Mesendoderm (in vitro differentiated cells): ENCODE measurements at regions not wholly inside any gene's neighbourhood (a gene's known extent, or its start where the extent isn't known, plus 50 kb on each side); places are given as distances from the start of the nearest gene placed in this dataset.

Source experiments
- DNase-seq: peaks from one replicate; pipeline ENCODE4 v3.0.0; 2013
- H2AK5ac ChIP-seq: 2 replicates; pipeline ENCODE4 v1.6.1; 2013; ENCODE audit warnings: low read length, inconsistent platforms
- H2BK120ac ChIP-seq: 2 replicates; pipeline ENCODE4 v1.6.1; 2013; ENCODE audit warnings: low read depth, mild to moderate bottlenecking, low read length, moderate library complexity, mixed read lengths
- H2BK15ac ChIP-seq: replicated peaks from 2 replicates; pipeline ENCODE4 v1.6.1; 2013; ENCODE audit warnings: low read depth, mild to moderate bottlenecking, moderate library complexity
- H2BK5ac ChIP-seq: 2 replicates; pipeline ENCODE4 v1.6.1; 2013; ENCODE audit warnings: low read length, inconsistent platforms
- H3K18ac ChIP-seq: 2 replicates; pipeline ENCODE4 v1.6.1; 2013; ENCODE audit warnings: mild to moderate bottlenecking, low read length, mixed read lengths
- H3K23ac ChIP-seq: one replicate; pipeline ENCODE4 v1.6.1; 2013; ENCODE audit warnings: low read length
- H3K27ac ChIP-seq: 2 replicates; pipeline ENCODE4 v1.5.1; 2013; ENCODE audit warnings: low read depth, mild to moderate bottlenecking, inconsistent platforms, low read length, moderate library complexity
- H3K27me3 ChIP-seq: 2 replicates; pipeline ENCODE4 v1.6.1; 2013; ENCODE audit warnings: low read length, control low read depth, mild to moderate bottlenecking, inconsistent platforms; ENCODE audit not compliant: insufficient read depth, poor library complexity
- H3K36me3 ChIP-seq: 2 replicates; pipeline ENCODE4 v1.6.1; 2013; ENCODE audit warnings: low read length, inconsistent platforms; ENCODE audit not compliant: control insufficient read depth, insufficient read depth
- H3K4ac ChIP-seq: one replicate; pipeline ENCODE4 v1.6.1; 2013; ENCODE audit warnings: low read depth, mild to moderate bottlenecking, low read length, moderate library complexity
- H3K4me1 ChIP-seq: 2 replicates; pipeline ENCODE4 v1.6.1; 2013; ENCODE audit warnings: low read depth, low read length, inconsistent platforms; ENCODE audit not compliant: control insufficient read depth
- H3K4me2 ChIP-seq: 2 replicates; pipeline ENCODE4 v1.6.1; 2013; ENCODE audit warnings: low read length
- H3K4me3 ChIP-seq: 2 replicates; pipeline ENCODE4 v1.5.1; 2013; ENCODE audit warnings: mild to moderate bottlenecking, low read length
- H3K56ac ChIP-seq: one replicate; pipeline ENCODE4 v1.6.1; 2013; ENCODE audit warnings: low read length
- H3K79me1 ChIP-seq: 2 replicates; pipeline ENCODE4 v1.6.1; 2013; ENCODE audit warnings: low read length, inconsistent platforms
- H3K79me2 ChIP-seq: 2 replicates; pipeline ENCODE4 v1.6.1; 2013; ENCODE audit warnings: mild to moderate bottlenecking, low read length; ENCODE audit not compliant: control insufficient read depth, insufficient read depth
- H3K9ac ChIP-seq: 2 replicates; pipeline ENCODE4 v1.6.1; 2013; ENCODE audit warnings: low read length, inconsistent platforms
- H4K5ac ChIP-seq: one replicate; pipeline ENCODE4 v1.6.1; 2013; ENCODE audit warnings: low read length
- H4K8ac ChIP-seq: one replicate; pipeline ENCODE4 v1.6.1; 2013; ENCODE audit warnings: low read depth, mild to moderate bottlenecking, control low read depth, low read length, moderate library complexity
- WGBS: extraction: QIAGEN DNeasy Blood & Tissue Kit; methylation state at CpG from one replicate; pipeline ENCODE4 v1.1.7; 2013; ENCODE audit warnings: low lambda C conversion rate, missing lambda C conversion rate; ENCODE audit not compliant: insufficient coverage; ENCODE audit errors: extremely low coverage; 5-methylcytosine and 5-hydroxymethylcytosine counted together

DNA sequence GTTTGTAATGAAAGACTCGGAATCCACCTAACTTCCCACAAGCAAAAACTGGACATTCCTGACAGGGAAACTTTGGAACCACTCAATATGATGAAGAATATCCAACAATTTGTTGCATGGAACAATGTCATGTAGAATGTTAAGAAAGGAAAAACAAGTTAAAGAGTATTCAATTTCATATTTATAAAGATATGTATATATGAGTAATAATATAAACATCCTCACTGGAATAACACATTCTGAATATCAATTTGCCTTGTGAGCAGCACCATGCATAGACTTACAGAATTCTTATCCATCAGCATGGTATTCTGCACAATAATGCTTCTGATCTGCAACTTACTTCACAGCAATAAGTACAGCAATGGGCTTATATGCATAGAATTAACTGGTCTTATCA, 650.3 kb downstream of the SEMA5A start:
- DNase-seq: no peak
- Histone ChIP-seq H3K79me1 (no peaks in the 10 kb centered on the region), H3K4me2 (no peak overlapping the region), H3K56ac (no peak overlapping the region), H2AK5ac (no peak overlapping the region), H4K8ac (no peak overlapping the region), H3K27me3 (no peaks in the 10 kb centered on the region), H3K18ac (no peak overlapping the region), H3K4me1 (no peaks in the 10 kb centered on the region), H3K4me3 (no peak overlapping the region), H4K5ac (no peak overlapping the region), H3K9ac (no peak overlapping the region), H2BK120ac (no peak overlapping the region), H2BK15ac (no peak overlapping the region), H3K27ac (no peak overlapping the region), H3K36me3 (no peaks in the 10 kb centered on the region), H3K4ac (no peak overlapping the region), H2BK5ac (no peak overlapping the region), H3K79me2 (no peaks in the 10 kb centered on the region), H3K23ac (no peak overlapping the region)
- WGBS: no CpG with 5 or more reads among the region's 1 CpG

DNA sequence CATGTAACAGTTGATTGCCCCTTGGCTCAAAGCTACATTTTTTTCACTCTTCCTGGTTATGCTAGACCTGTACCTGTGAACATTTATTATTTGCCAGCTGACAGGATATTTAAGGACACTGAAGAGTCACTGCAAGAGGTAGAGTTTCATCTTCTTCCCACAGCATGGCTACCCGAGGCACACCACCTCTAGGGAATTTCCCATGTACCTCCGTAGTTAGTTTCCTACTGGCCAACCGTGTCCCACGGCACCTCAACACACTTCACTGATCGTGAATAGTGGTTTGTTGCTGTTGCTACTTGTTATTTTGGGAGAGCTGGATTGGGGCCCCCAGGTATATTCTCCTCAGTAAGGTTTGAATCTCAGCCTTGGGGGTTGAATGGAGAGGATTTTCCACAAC, 648.6 kb downstream of the SEMA5A start:
- H2BK5ac ChIP-seq: no peak overlapping the region
- no peak overlapping the region for H3K4ac ChIP-seq
- H2BK120ac ChIP-seq: no peak overlapping the region
- WGBS: no CpG with 5 or more reads among the region's 5 CpGs
- no peak overlapping the region for H2BK15ac ChIP-seq
- no peak overlapping the region for H3K4me2 ChIP-seq
- no peaks in the 10 kb centered on the region for H3K79me1 ChIP-seq
- no peak overlapping the region for H3K56ac ChIP-seq
- DNase-seq: no peak
- H3K23ac ChIP-seq: no peak overlapping the region
- H3K4me3 ChIP-seq: no peak overlapping the region
- no peaks in the 10 kb centered on the region for H3K4me1 ChIP-seq
- no peak overlapping the region for H3K18ac ChIP-seq
- no peaks in the 10 kb centered on the region for H3K79me2 ChIP-seq
- no peak overlapping the region for H3K9ac ChIP-seq
- no peak overlapping the region for H3K27ac ChIP-seq
- H4K8ac ChIP-seq: no peak overlapping the region
- no peak overlapping the region for H4K5ac ChIP-seq
- no peaks in the 10 kb centered on the region for H3K36me3 ChIP-seq
- no peak overlapping the region for H2AK5ac ChIP-seq
- H3K27me3 ChIP-seq: no peaks in the 10 kb centered on the region

DNA sequence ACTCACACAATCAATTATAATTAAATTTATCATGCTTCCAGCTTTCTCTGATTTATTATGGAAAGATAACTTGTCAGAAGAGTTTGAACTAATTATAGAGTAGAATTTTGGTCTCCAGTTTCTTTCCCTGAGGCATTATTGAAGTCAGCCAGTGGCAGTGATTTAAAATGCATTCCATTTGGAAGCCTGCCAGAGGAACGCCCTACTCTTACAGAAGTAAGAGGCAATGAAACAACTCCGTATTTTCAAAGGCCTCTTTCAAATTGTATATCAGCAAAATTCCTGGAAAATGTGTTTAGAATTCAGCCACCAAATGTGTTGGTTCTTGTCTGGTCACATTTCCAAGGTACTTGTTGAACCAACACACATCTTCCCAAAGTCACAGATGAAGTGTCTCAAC, 640.9 kb downstream of the SEMA5A start:
- Histone ChIP-seq H2BK15ac (no peak overlapping the region), H3K4me3 (no peak overlapping the region), H3K56ac (no peak overlapping the region), H4K5ac (no peak overlapping the region), H4K8ac (no peak overlapping the region), H3K79me2 (no peaks in the 10 kb centered on the region), H3K4ac (no peak overlapping the region), H3K27me3 (no peaks in the 10 kb centered on the region), H3K9ac (no peak overlapping the region), H3K36me3 (no peaks in the 10 kb centered on the region), H2BK5ac (no peak overlapping the region), H3K23ac (no peak overlapping the region), H3K79me1 (no peaks in the 10 kb centered on the region), H3K18ac (no peak overlapping the region), H2BK120ac (no peak overlapping the region), H3K4me1 (no peaks in the 10 kb centered on the region), H3K27ac (no peak overlapping the region), H2AK5ac (no peak overlapping the region), H3K4me2 (no peak overlapping the region)
- DNase-seq: no peak
- no CpG with 5 or more reads among the region's 2 CpGs for WGBS

DNA sequence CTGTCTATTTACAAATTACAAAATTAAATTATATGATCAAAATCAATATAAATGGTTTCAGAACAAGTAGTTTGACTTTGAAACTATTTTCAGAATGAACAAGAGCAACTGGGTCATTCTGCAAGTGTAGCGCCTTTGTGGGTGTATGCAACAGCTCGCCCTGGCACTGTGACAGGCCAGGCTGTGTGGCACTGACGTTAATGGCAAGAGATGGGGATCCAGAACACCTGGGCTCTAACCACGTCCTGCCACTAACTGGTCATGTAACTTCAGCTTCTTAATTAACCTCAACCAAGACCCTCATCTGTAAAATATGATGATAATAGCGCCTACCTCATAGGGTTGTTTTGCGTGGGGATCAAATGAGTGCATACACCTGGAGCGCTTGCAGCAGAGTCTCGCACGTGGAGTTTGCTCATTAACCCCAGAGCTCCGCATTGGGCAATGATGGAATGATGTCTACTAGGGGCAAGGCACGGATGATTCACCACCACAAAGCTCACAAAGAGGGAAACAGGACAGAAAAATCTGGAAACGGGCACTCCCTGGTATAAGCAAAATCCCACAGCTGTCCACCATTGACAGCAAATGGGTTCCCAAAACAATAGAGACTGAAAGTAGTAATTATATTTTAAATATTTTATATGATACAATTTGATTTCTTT, 639.4 kb downstream of the SEMA5A start:
- Histone ChIP-seq H3K56ac (no peak overlapping the region), H2BK15ac (no peak overlapping the region), H3K79me1 (no peaks in the 10 kb centered on the region), H3K4me2 (no peak overlapping the region), H3K79me2 (no peaks in the 10 kb centered on the region), H3K18ac (no peak overlapping the region), H3K4ac (no peak overlapping the region), H3K4me1 (no peaks in the 10 kb centered on the region), H4K8ac (no peak overlapping the region), H2BK120ac (no peak overlapping the region), H3K4me3 (no peak overlapping the region), H3K23ac (no peak overlapping the region), H2AK5ac (no peak overlapping the region), H3K27ac (no peak overlapping the region), H3K27me3 (no peaks in the 10 kb centered on the region), H3K36me3 (no peaks in the 10 kb centered on the region), H3K9ac (no peak overlapping the region), H2BK5ac (no peak overlapping the region), H4K5ac (no peak overlapping the region)
- no peak for DNase-seq
- WGBS: no CpG with 5 or more reads among the region's 12 CpGs

DNA sequence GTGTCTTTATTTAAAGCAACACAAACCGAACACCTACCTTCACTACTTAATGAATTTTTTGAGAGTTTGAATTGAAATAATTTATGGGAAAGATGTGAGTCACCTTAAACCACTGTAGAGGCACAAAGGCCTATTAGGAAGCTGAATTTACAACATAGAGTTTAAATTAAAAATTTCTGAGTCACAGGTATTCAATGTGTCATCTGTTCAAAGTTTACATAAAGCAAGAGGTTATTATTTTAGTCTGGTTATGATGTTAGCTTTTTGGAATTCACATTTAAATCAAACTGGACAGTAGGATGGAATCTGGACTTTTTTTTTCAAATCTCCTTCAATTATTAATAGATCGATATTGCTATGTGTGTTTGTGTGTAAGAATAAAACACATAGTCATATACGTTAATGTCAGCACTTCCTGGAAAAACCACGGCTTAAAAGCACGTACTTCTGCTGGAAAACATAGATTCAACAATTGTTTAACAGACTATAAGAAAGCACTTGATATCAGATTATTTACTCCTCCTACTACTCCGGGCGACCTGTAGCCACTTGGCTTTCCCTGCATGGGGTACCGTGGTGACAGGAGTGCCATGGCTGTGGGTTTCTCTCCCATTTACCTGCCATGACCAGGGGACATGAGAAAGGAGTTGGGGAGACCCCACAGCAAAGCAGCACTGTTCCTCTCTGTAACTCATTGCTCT, 638.6 kb downstream of the SEMA5A start:
- WGBS: no CpG with 5 or more reads among the region's 8 CpGs
- Histone ChIP-seq H3K56ac (no peak overlapping the region), H3K27me3 (no peaks in the 10 kb centered on the region), H3K27ac (no peak overlapping the region), H3K79me1 (no peaks in the 10 kb centered on the region), H3K79me2 (no peaks in the 10 kb centered on the region), H3K4me3 (no peak overlapping the region), H2AK5ac (no peak overlapping the region), H3K23ac (no peak overlapping the region), H3K36me3 (no peaks in the 10 kb centered on the region), H4K5ac (peak overlapping the region; percentile 41), H2BK15ac (no peak overlapping the region), H4K8ac (no peak overlapping the region), H3K9ac (no peak overlapping the region), H3K4me2 (no peak overlapping the region), H3K4me1 (no peaks in the 10 kb centered on the region), H3K18ac (no peak overlapping the region), H2BK5ac (no peak overlapping the region), H3K4ac (no peak overlapping the region), H2BK120ac (no peak overlapping the region)
- no peak for DNase-seq
